HG03432 (cell line): ENCODE measurements at regions not wholly inside any gene's neighbourhood (a gene's known extent, or its start where the extent isn't known, plus 50 kb on each side); places are given as distances from the start of the nearest gene placed in this dataset.
"Not testable (repeated sequence)": the region's sequence is repeated elsewhere in the genome, so short reads cannot be mapped to it uniquely, and the experiment has no call there.

Experiments
- ATAC-seq: cut with Tn5 transposase; IDR thresholded peaks from one replicate; pipeline ENCODE4 v1.9.1; 2021; ENCODE audit warnings: mild to moderate bottlenecking, moderate library complexity; ENCODE audit not compliant: unreplicated experiment

DNA sequence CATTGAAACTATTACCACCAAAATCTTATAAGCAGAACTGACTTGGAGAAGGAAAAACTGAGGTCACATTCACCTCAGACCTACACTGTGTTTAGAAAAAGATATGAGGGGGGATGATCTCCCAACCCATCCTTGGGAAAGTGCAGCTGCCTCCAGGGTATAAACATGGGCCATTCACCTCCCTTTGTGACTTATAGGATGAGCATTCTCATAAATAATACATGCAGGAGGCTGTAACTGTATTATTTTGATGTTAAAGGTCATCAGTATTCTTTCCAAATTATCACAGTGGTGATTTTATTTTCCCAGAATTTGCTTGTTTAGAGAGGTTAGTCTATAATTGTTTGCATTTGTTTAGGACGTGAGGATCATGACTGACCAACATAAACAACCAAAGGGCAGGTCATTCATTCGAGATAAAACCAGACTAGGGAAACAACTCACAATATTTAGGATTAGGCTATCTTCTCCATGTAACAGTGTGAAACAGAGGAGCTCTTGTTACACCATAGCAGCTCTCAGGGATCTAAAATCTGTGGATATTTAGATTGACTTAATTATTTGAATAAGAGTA lies 109.2 kb upstream of the NR5A2 start:
- ATAC-seq = no peak

DNA sequence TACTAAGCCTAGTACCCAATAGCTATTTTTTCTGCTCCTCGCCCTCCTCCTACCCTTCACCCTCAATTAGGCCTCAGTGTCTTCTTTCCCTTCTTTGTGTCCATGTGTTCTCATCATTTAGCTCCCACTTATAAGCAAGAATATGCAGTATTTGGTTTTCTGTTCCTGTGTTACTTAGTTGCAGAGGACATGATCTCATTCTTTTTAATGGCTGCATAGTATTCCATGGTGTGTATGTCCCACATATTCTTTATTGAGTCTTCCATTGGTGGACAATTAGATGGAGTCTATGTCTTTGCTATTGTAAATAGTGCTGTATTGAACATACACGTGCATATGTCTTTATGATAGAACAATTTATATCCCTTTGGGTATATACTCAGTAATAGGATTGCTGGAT lies 106.9 kb upstream of the NR5A2 start:
- ATAC-seq = no peak

DNA sequence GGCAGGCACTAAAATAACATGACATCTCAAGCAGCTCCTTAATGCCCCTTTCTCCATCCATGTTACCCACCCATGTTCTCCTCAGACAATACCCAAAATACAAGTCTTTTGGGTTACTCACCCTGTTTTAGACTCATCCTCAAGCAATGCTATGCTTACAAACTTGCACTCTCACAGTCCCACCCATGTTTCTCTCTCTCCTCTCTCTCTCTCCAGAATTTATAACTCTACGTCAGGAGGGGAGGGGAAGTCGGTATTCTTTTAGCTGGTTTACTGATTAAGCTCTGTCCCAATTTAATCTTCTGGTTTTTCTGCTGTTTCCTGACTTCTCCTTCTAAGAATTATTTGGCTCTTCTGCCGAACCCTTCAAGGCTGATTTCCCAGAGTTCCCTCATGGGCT lies 98.0 kb upstream of the NR5A2 start:
- ATAC-seq = no peak

DNA sequence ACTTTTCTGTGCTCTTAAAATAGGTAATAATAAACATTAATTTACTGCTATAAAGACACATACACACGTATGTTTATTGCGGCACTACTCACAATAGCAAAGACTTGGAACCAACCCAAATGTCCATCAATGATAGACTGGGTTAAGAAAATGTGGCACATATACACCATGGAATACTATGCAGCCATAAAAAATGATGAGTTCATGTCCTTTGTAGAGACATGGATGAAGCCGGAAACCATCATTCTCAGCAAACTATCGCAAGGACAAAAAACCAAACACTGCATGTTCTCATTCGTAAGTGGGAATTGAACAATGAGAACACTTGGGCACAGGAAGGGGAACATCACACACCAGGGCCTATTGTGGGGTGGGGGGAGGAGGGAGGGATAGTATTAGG lies 97.4 kb upstream of the NR5A2 start:
- not testable (repeated sequence) for ATAC-seq

DNA sequence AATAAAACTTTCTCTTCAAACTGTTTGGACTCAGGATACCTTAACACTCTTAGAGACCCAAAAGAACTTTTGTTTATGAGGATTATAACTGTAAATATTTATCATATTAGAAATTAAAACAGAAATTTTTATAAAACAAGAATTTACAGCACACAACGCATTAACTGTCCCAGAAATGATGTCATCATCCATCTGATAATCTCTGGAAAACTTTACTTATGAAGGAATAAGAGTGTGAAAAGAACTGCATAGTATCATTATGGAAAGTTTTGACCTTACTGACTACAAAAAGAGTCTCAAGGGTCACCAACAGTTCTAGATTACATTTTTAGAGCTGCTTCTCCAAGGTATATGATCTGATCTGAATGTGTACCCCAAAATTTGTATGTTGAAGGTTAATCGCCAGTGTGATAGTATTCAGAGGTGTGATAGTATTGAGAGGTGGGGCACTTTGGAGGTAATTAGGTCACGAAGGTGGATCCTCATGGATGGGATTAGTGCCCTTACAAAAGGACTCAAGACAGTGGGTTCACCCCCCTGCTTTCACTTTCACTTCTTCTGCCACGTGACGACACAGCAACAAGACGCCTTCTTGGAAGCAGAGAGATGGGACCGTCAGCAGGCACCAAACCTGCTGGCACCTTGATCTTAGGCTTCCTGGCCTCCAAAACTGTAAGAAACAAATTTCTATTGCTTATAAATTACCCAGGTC lies 95.7 kb upstream of the NR5A2 start:
- ATAC-seq = no peak

DNA sequence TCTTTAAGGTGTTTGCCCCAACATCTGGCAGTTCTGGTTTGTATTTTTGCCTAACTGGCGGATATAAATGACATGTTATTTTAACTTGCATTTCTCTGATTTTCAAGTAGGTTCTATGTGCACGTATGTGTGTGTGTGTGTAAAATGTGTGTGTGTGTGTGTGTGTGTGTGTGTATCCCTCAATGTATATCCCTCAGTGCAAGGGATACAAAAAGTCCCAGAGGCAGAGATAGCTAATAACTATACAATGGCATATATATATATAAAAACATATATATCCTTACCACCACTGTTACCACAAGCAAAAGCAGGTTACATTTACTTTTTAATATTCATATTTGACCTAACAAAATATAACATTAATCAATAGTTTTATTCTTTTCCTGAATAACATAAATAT lies 95.0 kb upstream of the NR5A2 start:
- ATAC-seq = no peak

DNA sequence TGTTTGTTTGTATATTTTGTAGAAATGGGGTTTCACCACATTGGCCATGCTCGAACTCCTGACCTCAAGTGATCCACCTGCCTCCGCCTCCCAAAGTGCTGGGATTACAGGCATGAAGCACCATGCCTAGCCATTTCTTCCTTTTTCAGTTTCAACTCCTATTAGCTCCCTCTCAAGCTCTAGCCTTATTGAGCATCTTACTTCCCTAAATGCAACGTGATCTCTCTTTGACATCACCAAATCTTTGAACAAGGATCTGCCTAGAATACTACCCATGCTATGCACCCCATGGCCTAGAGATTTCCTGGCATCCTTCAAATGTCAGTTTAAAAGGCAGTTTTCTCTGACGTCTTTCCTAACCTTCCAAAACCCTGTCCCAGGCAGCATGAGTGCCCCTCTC lies 91.1 kb upstream of the NR5A2 start:
- no peak for ATAC-seq

DNA sequence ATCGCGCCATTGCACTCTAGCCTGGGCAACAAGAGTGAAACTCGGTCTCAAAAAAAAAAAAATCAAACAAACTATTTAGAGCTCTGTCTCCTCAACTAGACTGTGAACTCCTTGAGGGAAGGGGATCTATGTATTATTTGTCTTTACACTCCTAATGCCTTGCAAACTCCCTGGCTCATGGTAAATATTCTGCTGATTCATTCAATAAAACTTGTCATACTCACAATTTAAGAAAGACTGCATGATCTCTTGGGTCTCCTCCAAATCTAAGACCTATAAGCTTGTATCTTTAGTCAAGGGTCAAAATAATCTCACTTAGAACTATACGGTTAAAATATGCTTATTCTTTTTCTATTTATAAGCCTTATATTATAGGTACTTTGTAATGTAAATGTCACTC lies 90.3 kb upstream of the NR5A2 start:
- no peak for ATAC-seq

DNA sequence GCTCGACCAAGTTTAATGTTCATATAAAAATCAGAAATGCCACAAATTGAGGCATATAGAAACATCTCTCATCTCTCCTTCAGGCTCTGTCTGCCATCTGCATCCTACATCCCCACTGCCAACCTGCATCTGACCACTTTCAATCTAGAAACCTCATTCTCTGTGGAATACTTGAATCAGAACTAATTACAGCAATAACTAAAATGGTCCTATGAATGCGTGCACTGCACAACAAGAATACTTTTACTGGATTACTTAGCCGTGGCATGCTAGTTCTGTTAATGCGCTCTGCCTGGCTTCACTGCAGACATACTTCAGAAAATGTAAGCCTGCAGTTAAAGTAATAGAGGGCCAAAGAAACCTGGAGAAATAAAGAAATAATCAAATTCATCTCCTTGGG lies 89.8 kb upstream of the NR5A2 start:
- ATAC-seq = no peak

DNA sequence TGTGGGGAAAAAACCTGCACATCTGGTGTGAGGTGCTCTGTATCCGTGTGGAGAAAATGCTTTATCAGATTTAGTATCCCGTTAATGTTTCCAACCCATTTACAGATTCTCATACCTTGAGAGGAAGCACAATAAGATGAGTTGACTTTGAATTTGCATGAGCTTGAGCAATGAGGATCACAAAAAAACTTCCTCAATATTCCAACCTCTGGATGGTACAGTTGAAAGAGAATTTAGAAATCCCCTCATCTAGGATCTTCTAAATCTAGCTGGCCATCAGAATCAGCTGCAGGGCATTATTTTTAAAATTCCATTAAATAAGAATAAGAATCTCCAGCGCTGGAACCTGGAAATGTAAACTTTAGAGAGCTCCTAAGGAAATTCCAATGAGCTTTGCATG lies 82.5 kb upstream of the NR5A2 start:
- no peak for ATAC-seq

DNA sequence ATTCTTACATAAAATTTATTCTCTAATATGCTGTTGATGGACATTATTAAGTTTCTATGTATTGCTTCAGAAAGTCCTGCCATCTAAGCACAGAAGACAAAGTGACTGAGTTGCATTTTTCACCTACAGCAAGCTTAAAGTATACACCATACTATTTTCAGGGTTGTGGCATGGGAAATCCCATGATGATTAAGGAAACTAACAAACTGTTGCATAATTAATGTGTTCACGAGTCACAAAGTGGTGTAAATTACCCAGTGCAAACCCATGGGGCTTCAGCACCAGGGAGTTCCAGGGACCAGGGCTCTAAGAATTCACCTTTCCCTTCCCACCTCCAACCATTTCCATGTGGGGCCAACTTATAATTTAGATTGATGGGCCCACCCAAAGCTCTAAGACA lies 81.9 kb upstream of the NR5A2 start:
- ATAC-seq = no peak

DNA sequence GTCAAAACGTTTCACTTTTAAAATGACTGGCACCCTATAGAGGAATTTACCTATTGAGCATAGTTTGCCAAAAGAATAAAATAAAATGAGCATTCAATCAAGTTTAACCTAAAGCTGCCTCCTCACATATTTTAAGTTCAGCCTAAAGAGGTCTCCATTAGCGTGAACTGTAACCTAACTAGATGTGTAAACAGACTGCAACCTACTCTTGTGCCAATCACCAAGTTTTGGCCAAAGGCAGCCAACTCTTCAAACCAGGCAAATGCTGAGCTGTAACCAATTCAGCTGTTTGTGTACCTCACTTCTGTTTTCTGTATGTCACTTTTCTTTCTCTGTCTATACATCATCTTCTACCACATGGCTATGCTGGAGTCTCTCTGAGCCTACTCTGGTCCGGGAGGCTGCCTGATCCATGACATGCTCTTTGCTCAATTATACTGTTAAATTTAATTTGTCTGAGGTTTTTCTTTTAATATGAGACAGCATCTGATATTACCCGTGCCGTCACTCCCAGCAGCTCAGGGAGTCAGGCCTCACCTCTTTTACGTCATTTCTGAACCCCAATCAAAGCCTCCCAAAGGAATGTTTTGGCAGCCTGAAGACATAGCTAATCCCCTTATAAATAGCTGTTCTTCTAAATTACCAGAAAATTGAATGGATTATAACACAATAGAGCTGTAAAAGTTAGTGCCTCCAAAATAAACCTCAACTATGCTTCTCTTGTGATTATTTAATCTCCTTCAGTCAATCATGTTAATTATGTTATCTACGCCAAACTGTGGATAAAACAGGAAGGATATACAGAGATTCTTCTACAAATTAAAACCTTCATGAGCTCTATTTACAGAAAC lies 81.0 kb upstream of the NR5A2 start:
- no peak for ATAC-seq

DNA sequence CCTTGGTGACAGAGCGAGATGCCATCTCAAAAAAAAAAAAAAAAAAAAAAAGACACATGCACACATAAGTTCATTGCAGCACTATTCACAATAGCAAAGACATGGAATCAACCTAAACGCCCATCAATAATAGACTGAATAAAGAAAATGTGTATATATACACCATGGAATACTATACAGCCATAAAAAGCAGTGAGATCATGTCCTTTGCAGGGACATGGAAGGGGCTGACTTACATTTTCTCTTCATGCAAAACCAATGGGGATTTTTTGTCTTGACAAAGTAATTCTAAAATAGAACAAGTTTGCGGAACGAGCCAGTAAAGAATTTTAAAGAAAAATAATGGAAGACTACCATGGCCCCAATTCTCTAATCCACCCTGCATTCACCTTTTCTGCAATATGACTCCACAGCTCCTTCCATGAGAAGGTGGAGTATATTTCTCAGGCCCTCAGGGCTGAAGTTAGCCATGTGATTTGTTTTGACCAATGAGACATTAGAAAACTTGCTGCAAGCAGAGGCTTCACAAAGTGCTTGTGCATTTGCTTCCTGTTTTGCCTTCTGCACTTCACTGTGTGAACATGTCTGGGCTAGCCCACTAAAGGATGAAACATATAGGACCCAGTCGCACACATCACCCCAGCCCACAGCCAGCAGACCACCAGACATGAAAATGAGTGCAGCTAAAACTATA lies 78.8 kb upstream of the NR5A2 start:
- ATAC-seq = peak; percentile 67

DNA sequence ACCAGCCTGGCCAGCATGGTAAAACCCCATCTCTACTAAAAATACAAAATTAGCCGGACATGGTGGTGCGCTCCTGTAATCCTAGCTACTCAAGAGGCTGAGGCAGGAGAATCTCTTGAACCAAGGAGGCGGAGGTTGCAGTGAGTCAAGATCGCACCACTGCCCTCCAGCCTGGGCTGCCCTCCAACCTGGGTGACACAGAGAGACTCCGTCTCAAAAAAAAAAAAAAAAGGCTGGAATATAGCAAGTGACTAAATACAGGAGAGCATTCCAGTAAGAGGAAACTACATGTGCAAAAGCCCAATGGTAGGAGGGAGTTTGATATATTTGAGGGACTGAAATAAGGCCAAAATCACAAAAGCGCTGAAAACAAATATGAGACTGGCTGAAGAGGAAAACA lies 76.5 kb upstream of the NR5A2 start:
- not testable (repeated sequence) for ATAC-seq

DNA sequence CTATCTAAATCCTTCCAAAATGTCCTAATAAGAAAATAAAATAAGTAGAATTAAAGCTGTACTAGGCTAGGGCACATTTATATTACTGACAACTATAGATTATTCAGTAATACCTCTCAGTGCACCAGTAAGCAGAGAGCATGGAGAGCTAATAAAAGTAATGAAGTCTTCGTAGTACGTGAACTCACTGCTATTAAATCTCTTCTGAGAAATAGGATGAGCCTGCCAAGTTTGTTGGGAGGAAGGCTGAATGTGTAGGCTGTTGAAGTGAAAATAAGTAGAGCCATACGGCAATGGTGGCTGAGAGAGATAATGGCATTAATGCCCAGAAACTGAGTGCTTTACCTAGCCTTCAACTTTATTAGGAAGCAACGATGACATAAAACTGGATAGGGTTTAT lies 73.9 kb upstream of the NR5A2 start:
- no peak for ATAC-seq

DNA sequence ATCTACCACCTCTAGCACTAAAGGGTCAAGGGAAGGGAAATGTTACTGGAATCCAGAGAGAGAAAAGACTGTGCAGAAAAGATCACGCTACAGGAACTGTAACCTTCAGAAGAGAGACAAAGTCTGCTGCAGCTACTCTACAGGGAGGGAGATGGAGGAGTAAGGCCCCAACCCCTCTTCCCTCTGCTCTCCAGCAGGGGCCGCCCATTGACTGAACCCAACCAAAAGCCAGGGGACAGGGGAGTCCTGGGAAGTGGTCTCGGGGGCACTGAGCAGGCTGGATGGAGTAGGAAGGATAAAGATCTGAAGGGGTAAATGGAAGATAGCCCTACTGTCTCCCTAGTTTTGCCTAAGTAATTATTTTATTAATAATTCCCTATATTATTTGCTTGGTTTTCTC lies 72.8 kb upstream of the NR5A2 start:
- no peak for ATAC-seq

DNA sequence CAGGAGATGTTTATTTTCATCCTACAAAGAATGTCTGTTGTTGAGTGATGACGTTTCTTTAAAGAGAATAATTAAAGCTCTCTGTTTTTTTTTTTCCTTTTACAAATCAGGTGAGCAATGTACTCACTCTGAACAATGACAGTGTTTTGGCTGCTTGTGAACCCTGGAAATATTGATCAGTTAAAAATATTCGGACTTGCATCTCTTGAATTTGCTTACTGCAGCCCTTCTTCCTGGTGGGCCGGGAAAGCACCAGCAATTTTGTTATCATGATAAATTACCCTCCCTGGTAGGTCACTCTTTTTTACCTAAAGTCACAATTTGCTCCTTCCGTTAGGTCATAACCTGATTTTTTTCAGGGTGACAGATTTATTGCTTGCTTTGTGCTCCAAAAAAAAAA lies 72.3 kb upstream of the NR5A2 start:
- no peak for ATAC-seq

DNA sequence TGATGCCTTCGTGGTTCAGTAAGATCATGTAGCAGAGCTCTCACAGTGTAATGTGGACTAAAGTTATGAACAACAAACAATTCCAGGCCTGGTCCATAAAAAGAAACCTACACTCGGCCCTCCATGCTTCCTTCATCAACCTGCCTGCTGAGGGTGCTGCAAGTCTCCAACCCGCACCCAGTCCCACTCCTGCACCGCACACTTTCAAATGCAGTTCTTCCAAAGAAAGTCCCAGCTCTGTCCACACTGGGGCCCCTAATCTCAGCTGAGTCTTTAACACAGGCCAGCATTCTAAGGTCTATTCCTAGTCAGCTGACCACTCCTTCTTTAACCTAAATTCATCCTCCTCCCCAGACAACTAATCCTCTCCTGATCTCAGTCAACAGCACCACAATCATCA lies 71.5 kb upstream of the NR5A2 start:
- no peak for ATAC-seq

DNA sequence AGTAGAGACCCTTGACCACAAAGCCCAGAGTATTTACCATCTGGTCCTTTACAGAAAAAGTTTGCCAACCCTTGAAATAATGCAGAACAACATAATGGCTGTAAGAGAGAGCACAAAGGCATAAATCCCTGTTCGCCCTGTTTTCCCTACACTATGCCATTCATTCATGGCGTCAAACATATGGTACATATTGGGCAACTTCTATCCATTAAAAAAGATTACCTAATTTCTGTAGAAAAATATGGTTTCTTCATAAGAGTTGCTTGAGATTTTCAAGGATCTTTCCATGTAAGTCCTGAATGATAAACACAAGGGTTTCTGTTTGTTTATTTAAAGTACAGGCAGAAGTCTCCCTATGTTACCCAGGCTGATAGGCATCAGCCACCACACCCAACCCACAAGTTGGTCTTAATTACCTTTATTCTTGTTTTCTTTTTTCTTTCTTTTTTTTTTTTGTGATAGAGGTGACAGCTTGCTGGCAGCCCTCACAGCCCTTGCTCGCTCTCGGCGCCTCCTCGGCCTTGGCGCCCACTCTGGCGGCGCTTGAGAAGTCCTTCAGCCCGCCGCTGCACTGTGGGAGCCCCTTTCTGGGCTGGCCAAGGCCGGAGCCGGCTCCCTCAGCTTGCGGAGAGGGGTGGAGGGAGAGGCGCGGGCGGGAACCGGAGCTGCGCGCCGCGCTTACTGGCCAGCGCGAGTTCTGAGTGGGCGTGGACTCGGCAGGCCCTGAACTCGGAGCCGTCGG lies 68.3 kb upstream of the NR5A2 start:
- ATAC-seq = no peak

DNA sequence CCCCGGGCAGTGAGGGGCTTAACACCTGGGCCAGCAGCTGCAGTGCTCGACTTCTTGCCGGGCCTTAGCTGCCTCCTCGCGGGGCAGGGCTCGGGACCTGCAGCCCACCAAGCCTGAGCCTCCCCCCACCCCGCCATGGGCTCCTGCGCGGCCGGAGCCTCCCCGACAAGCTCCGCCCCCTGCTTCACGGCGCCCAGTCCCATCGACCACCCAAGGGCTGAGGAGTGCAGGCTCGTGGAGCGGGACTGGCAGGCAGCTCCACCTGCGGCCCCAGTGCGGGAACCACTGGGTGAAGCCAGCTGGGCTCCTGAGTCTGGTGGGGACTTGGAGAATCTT lies 67.8 kb upstream of the NR5A2 start:
- ATAC-seq = no peak

DNA sequence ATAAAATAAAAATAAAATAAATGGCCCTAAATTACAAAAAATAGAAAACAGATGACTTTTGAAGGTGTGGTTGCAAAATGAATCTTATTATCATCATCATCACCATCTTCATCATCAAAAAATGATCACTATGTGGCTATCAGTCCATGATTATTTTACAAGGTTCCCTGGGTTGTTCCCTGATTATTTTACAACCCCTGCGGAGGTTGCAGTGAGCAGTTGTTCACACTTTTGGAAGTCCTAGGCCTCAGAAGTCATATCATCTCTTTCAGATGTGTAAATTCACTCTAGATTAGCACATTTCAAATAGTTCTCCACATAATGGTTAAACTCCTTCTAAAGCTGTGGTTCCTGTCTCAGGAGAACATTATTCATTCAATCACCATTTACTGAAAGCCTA lies 57.4 kb upstream of the NR5A2 start:
- no peak for ATAC-seq
